HL-60 (cell line): ENCODE measurements at regions not wholly inside any gene's neighbourhood (a gene's known extent, or its start where the extent isn't known, plus 50 kb on each side); places are given as distances from the start of the nearest gene placed in this dataset.

Source experiments
- DNase-seq, 2 experiments: peaks; one replicate each; pipeline ENCODE4 v3.0.0-alpha.2; 2010 to 2020; ENCODE audit warnings: low read depth in 1 of 2, low spot score in 1 of 2
- H3K27ac ChIP-seq: fragments of 250-450 bp; sonication (Bioruptor Pico); replicated peaks from 2 replicates; pipeline ENCODE4 v1.5.1; 2020; ENCODE audit warnings: mild to moderate bottlenecking, moderate library complexity
- H3K27me3 ChIP-seq: fragments of 250-450 bp; sonication (Bioruptor Pico); 2 replicates; pipeline ENCODE4 v1.5.1; 2021; ENCODE audit warnings: mild to moderate bottlenecking, moderate library complexity; ENCODE audit not compliant: insufficient read depth, poor library complexity, severe bottlenecking
- H3K4me3 ChIP-seq: replicated peaks from 2 replicates; pipeline ENCODE4 v1.5.1; 2011; ENCODE audit warnings: mild to moderate bottlenecking, control low read depth, low read length; ENCODE audit not compliant: insufficient read depth
- CTCF ChIP-seq: IDR thresholded peaks from one replicate; pipeline ENCODE4 v1.5.1; 2011; ENCODE audit warnings: low read length, control low read depth, inconsistent platforms; ENCODE audit not compliant: insufficient read depth
- GABPA ChIP-seq: IDR thresholded peaks from 2 replicates; pipeline ENCODE4 v1.6.1; 2012; ENCODE audit warnings: low read depth
- POLR2AphosphoS5 ChIP-seq: IDR thresholded peaks from 2 replicates; pipeline ENCODE4 v1.6.1; 2012; ENCODE audit warnings: low read depth
- REST ChIP-seq: IDR thresholded peaks from 2 replicates; pipeline ENCODE4 v1.6.1; 2012; ENCODE audit warnings: low read depth; ENCODE audit not compliant: insufficient replicate concordance
- SPI1 ChIP-seq: IDR thresholded peaks from 2 replicates; pipeline ENCODE4 v1.6.1; 2012; ENCODE audit warnings: low read depth, mild to moderate bottlenecking, borderline replicate concordance

GRCh38 chr7:25069900-25070443 lies 55.1 kb downstream of the CYCS start:
- H3K27me3 ChIP-seq: no peaks in the 10 kb centered on the region
- TF ChIP-seq GABPA (no peak), POLR2AphosphoS5 (no peak), CTCF (peak; percentile 79), REST (no peak), SPI1 (peak; percentile 34; the same call in 1 of the 2 replicates)
- no peak overlapping the region for H3K27ac ChIP-seq
- H3K4me3 ChIP-seq: no peak overlapping the region
- peak; percentile 33 to 60 for DNase-seq

- no peak overlapping the region for H3K4me3 ChIP-seq
- TF ChIP-seq REST (no peak), SPI1 (no peak), GABPA (no peak), POLR2AphosphoS5 (no peak), CTCF (no peak)
- no peak for DNase-seq
- no peak overlapping the region for H3K27ac ChIP-seq
- no peaks in the 10 kb centered on the region for H3K27me3 ChIP-seq
Observed at GRCh38 chr7:25068502-25069213, 56.4 kb downstream of the CYCS start.

- TF ChIP-seq GABPA (no peak), REST (no peak), CTCF (no peak), POLR2AphosphoS5 (no peak), SPI1 (no peak)
- Histone ChIP-seq H3K4me3 (no peak overlapping the region), H3K27me3 (no peaks in the 10 kb centered on the region), H3K27ac (no peak overlapping the region)
- no peak for DNase-seq
Observed at GRCh38 chr7:25067726-25068501, 57.1 kb downstream of the CYCS start.
